HepG2 (cell line): ENCODE measurements at regions not wholly inside any gene's neighbourhood (a gene's known extent, or its start where the extent isn't known, plus 50 kb on each side); places are given as distances from the start of the nearest gene placed in this dataset.

Source experiments
- ATAC-seq: fragments of 200-7000 bp; cut with Tn5 transposase; 3 replicates; pipeline ENCODE4 v1.9.1; 2020; ENCODE audit warnings: mild to moderate bottlenecking, moderate library complexity
- BruUV-seq: library from RNA; stranded (reverse); fragments of 400-500 nt; replicated peaks from 2 replicates; lab custom pipeline; 2021; lab: Mats Ljungman, UMichigan
- CTCF ChIA-PET: fragments of 300-600 bp; formaldehyde crosslinking; extraction: SDS; loops from one replicate; lab custom pipeline; 2021; ENCODE audit warnings: low total read pairs, inconsistent platforms, low intra/inter-chr PET ratio; lab: Yijun Ruan, JAX
- POLR2A ChIA-PET: fragments of 350-600 bp; sonication (Branson Sonifier 250); formaldehyde crosslinking; loops from one replicate; lab custom pipeline; 2020; ENCODE audit warnings: antibody characterized with exemption, inconsistent platforms; lab: Yijun Ruan, JAX
- DNase-seq: peaks from one replicate; pipeline ENCODE4 v3.0.0-alpha.2; 2015; ENCODE audit warnings: low spot score
- FAIRE-seq: peaks from 3 replicates; lab custom pipeline; 2011; peaks lifted over from hg19 to GRCh38; lab: Jason Lieb, UNC
- H2AFZ ChIP-seq: one replicate; pipeline ENCODE4 v1.6.1; 2011; ENCODE audit warnings: low read length, inconsistent platforms
- H3K27ac ChIP-seq: fragments of 300-600 bp; 3 replicates; pipeline ENCODE4 v1.8.0; 2011; ENCODE audit warnings: mixed run types, mild to moderate bottlenecking, mixed read lengths, low read length, inconsistent platforms; ENCODE audit not compliant: insufficient read depth; ENCODE audit errors: extremely low read length
- H3K27me3 ChIP-seq, 2 experiments: fragments of 200-600 bp in 1 of 2; 2 replicates in 1 of 2; 3 replicates in 1 of 2; pipeline versions ENCODE4 v1.6.0 to v1.8.0; 2011; ENCODE audit warnings: low read length in 2 of 2, mild to moderate bottlenecking in 2 of 2, moderate library complexity in 2 of 2, inconsistent platforms in 1 of 2; ENCODE audit not compliant: insufficient read depth in 2 of 2, control insufficient read depth in 1 of 2
- H3K36me3 ChIP-seq, 2 experiments: fragments of 200-600 bp in 1 of 2; replicated peaks in 1 of 2; 2 replicates in 1 of 2; 3 replicates in 1 of 2; pipeline versions ENCODE4 v1.5.1 to v1.8.0; 2011; ENCODE audit warnings: low read length in 2 of 2, inconsistent platforms in 1 of 2; ENCODE audit not compliant: insufficient read depth in 2 of 2, control insufficient read depth in 1 of 2
- H3K4me1 ChIP-seq: 2 replicates; pipeline ENCODE4 v1.5.1; 2012; ENCODE audit warnings: low read length, inconsistent platforms; ENCODE audit not compliant: insufficient read depth
- H3K4me2 ChIP-seq: 2 replicates; pipeline ENCODE4 v1.6.0; 2011; ENCODE audit warnings: low read depth, low read length, inconsistent platforms
- H3K4me3 ChIP-seq, 3 experiments: fragments of 200-600 bp in 1 of 3; sonication (generic), shearing (Covaris generic) in 1 of 3; replicated peaks in 1 of 3; 2 replicates each; pipeline ENCODE4 v1.5.1; 2011 to 2016; ENCODE audit warnings: low read length in 3 of 3, inconsistent platforms in 2 of 3, low read depth in 2 of 3, mild to moderate bottlenecking in 2 of 3, control low read depth in 1 of 3, mixed read lengths in 1 of 3; ENCODE audit not compliant: insufficient read depth in 1 of 3
- H3K79me2 ChIP-seq: one replicate; pipeline ENCODE4 v1.6.1; 2011; ENCODE audit warnings: low read length, inconsistent platforms; ENCODE audit not compliant: insufficient read depth
- H3K9ac ChIP-seq: 2 replicates; pipeline ENCODE4 v1.6.0; 2011; ENCODE audit warnings: mild to moderate bottlenecking, low read depth, low read length, inconsistent platforms; ENCODE audit not compliant: insufficient read depth
- H3K9me3 ChIP-seq: 2 replicates; pipeline ENCODE4 v1.5.1; 2012; ENCODE audit warnings: mild to moderate bottlenecking, low read length
- H4K20me1 ChIP-seq: 2 replicates; pipeline ENCODE4 v1.6.0; 2011; ENCODE audit warnings: inconsistent platforms, mild to moderate bottlenecking, low read length, moderate library complexity; ENCODE audit not compliant: insufficient read depth
- BORCS8-MEF2B ChIP-seq: sonication (generic); formaldehyde crosslinking; IDR thresholded peaks from 2 replicates; pipeline ENCODE4 v1.8.0; 2022; ENCODE audit warnings: mild to moderate bottlenecking, missing genetic modification reagents
- GTF2F1 ChIP-seq: fragments of 150-350 bp; IDR thresholded peaks from 2 replicates; pipeline ENCODE4 v1.6.1; 2014; ENCODE audit warnings: low read length
- MEF2D ChIP-seq: sonication (generic); formaldehyde crosslinking; IDR thresholded peaks from 2 replicates; pipeline ENCODE4 v1.5.1; 2020; ENCODE audit warnings: mild to moderate bottlenecking, missing genetic modification reagents
- RXRB ChIP-seq: IDR thresholded peaks from 2 replicates; pipeline ENCODE4 v1.6.1; 2016; ENCODE audit warnings: borderline replicate concordance, missing genetic modification reagents, missing compliant biosample characterization
- TFE3 ChIP-seq: IDR thresholded peaks from 2 replicates; pipeline ENCODE4 v1.6.1; 2016
- ZFP36L2 ChIP-seq: sonication (generic); formaldehyde crosslinking; IDR thresholded peaks from 2 replicates; pipeline ENCODE4 v1.4.0; 2020; ENCODE audit warnings: missing genetic modification reagents
- ZNF143 ChIP-seq: sonication (generic); formaldehyde crosslinking; IDR thresholded peaks from 2 replicates; pipeline ENCODE4 v1.4.0; 2020; ENCODE audit warnings: missing genetic modification reagents
- ZSCAN22 ChIP-seq: sonication (generic); formaldehyde crosslinking; IDR thresholded peaks from 2 replicates; pipeline ENCODE4 v1.4.0; 2020; ENCODE audit warnings: mild to moderate bottlenecking, missing genetic modification reagents
- WGBS: methylation state at CpG from one replicate; pipeline ENCODE4 v1.1.6; 2017; ENCODE audit warnings: low lambda C conversion rate; 5-methylcytosine and 5-hydroxymethylcytosine counted together
- in situ Hi-C: cut with HindIII; loops from 2 replicates; pipeline ENCODE4 v1.10.0; 2017; ENCODE audit warnings: low pct_unique_long_range_greater_than_20kb; ENCODE audit not compliant: extremely low pct_ligation_motif_present
- intact Hi-C: fragments of 100-400 bp; cut with micrococcal nuclease; formaldehyde crosslinking; loops from one replicate; pipeline ENCODE4 v1.10.0; 2022; ENCODE audit not compliant: unreplicated experiment

- 4% methylated on average over 4 of the region's 4 CpGs for WGBS
- no peak for TF ChIP-seq MEF2D (CRISPR knock-in tag)
- intact Hi-C loops = no loop called here
These were observed 541.2 kb downstream of the ETV1 start for GRCh38 chr7:13448243-13448642.

GRCh38 chr7:13449460-13449859 is 540.0 kb downstream of the ETV1 start:
- CTCF ChIA-PET = no interaction called here
- no peak overlapping the region for H2AFZ ChIP-seq
- no peaks in the 10 kb centered on the region for H3K27me3 ChIP-seq
- ATAC-seq = no peak
- peaks cover 69% of the 10 kb centered on the region for H3K9me3 ChIP-seq
- H3K27ac ChIP-seq = no peak overlapping the region
- no TSS peak for BruUV-seq
- DNase-seq = no peak
- in situ Hi-C loops = no loop called here
- no peak overlapping the region for H3K4me3 ChIP-seq
- no peaks in the 10 kb centered on the region for H3K4me1 ChIP-seq
- FAIRE-seq = no peak
- H4K20me1 ChIP-seq = no peaks in the 10 kb centered on the region
- no peak overlapping the region for H3K9ac ChIP-seq
- TF ChIP-seq GTF2F1 (no peak), ZNF143 (CRISPR knock-in tag) (no peak), ZFP36L2 (CRISPR knock-in tag) (no peak), ZSCAN22 (CRISPR knock-in tag) (no peak), BORCS8-MEF2B (CRISPR knock-in tag) (no peak), TFE3 (CRISPR knock-in tag) (no peak), RXRB (CRISPR knock-in tag) (no peak)
- TF ChIP-seq, all 625 proteins: peak for 0
- POLR2A ChIA-PET = no interaction called here
- no peaks in the 10 kb centered on the region for H3K79me2 ChIP-seq
- H3K36me3 ChIP-seq = no peaks in the 10 kb centered on the region
- intact Hi-C loops = no loop called here
- H3K4me2 ChIP-seq = no peak overlapping the region

More at GRCh38 chr7:13448243-13448642, 541.2 kb downstream of the ETV1 start:
- Histone ChIP-seq H3K9me3 (peaks cover 68% of the 10 kb centered on the region), H3K4me2 (no peak overlapping the region), H3K27ac (no peak overlapping the region), H3K36me3 (no peaks in the 10 kb centered on the region), H2AFZ (no peak overlapping the region), H3K27me3 (no peaks in the 10 kb centered on the region), H4K20me1 (no peaks in the 10 kb centered on the region), H3K4me3 (no peak overlapping the region), H3K79me2 (no peaks in the 10 kb centered on the region), H3K4me1 (no peaks in the 10 kb centered on the region), H3K9ac (no peak overlapping the region)
- ATAC-seq = no peak
- in situ Hi-C loops = no loop called here
- no peak for DNase-seq
- BruUV-seq = no TSS peak
- POLR2A ChIA-PET = no interaction called here
- CTCF ChIA-PET = no interaction called here
- no peak for FAIRE-seq
